Kidney epithelial cell (primary cell): ENCODE measurements at regions not wholly inside any gene's neighbourhood (a gene's known extent, or its start where the extent isn't known, plus 50 kb on each side); places are given as distances from the start of the nearest gene placed in this dataset.

ENCODE experiments used
- DNase-seq: peaks from one replicate; pipeline ENCODE4 v3.0.0-alpha.2; 2010; ENCODE audit warnings: low read depth
- H3K27me3 ChIP-seq: 2 replicates; pipeline ENCODE4 v1.6.0; 2011; ENCODE audit warnings: low read length; ENCODE audit not compliant: control insufficient read depth, insufficient read depth
- H3K36me3 ChIP-seq: 2 replicates; pipeline ENCODE4 v1.5.1; 2011; ENCODE audit warnings: low read length; ENCODE audit not compliant: control insufficient read depth, insufficient read depth
- H3K4me3 ChIP-seq: 2 replicates; pipeline ENCODE4 v1.5.1; 2011; ENCODE audit warnings: low read depth, mild to moderate bottlenecking, control low read depth, low read length
- CTCF ChIP-seq: IDR thresholded peaks from 2 replicates; pipeline ENCODE4 v1.5.1; 2011; ENCODE audit warnings: mild to moderate bottlenecking, moderate library complexity, low read length, control low read depth, inconsistent platforms; ENCODE audit not compliant: insufficient read depth, poor library complexity, severe bottlenecking

GRCh38 chr2:18668221-18668620, 78.9 kb upstream of the NT5C1B start:
- no peaks in the 10 kb centered on the region for H3K36me3 ChIP-seq
- H3K27me3 ChIP-seq: no peaks in the 10 kb centered on the region
- no peak overlapping the region for H3K4me3 ChIP-seq
- no peak for TF ChIP-seq CTCF
- DNase-seq: no peak

GRCh38 chr2:18664421-18664820, 75.1 kb upstream of the NT5C1B start:
- no peak for TF ChIP-seq CTCF
- H3K27me3 ChIP-seq: no peaks in the 10 kb centered on the region
- H3K4me3 ChIP-seq: no peak overlapping the region
- no peak for DNase-seq
- no peaks in the 10 kb centered on the region for H3K36me3 ChIP-seq

- Histone ChIP-seq H3K36me3 (no peaks in the 10 kb centered on the region), H3K4me3 (no peak overlapping the region), H3K27me3 (no peaks in the 10 kb centered on the region)
- TF ChIP-seq CTCF: no peak
- no peak for DNase-seq
Observed at GRCh38 chr2:18663861-18664260, 74.5 kb upstream of the NT5C1B start.

- no peak for TF ChIP-seq CTCF
- no peaks in the 10 kb centered on the region for H3K27me3 ChIP-seq
- H3K36me3 ChIP-seq: no peaks in the 10 kb centered on the region
- no peak overlapping the region for H3K4me3 ChIP-seq
- no peak for DNase-seq
Observed at GRCh38 chr2:18662689-18663088, 73.3 kb upstream of the NT5C1B start.

GRCh38 chr2:18659915-18660314, 70.5 kb upstream of the NT5C1B start:
- no peak for DNase-seq
- no peaks in the 10 kb centered on the region for H3K27me3 ChIP-seq
- no peaks in the 10 kb centered on the region for H3K36me3 ChIP-seq
- no peak overlapping the region for H3K4me3 ChIP-seq
- TF ChIP-seq CTCF: no peak

GRCh38 chr2:18656048-18656447, 66.7 kb upstream of the NT5C1B start:
- no peak for DNase-seq
- no peak overlapping the region for H3K4me3 ChIP-seq
- no peaks in the 10 kb centered on the region for H3K36me3 ChIP-seq
- H3K27me3 ChIP-seq: no peaks in the 10 kb centered on the region
- TF ChIP-seq CTCF: no peak
